H9 (cell line): ENCODE measurements at regions not wholly inside any gene's neighbourhood (a gene's known extent, or its start where the extent isn't known, plus 50 kb on each side); places are given as distances from the start of the nearest gene placed in this dataset.

Experiments used
- DNase-seq: peaks from one replicate; pipeline ENCODE4 v3.0.0-alpha.2; 2017
- H2AFZ ChIP-seq: one replicate; pipeline ENCODE4 v1.6.1; 2013; ENCODE audit warnings: mild to moderate bottlenecking, low read length, control low read depth, moderate library complexity
- H2AK5ac ChIP-seq: 2 replicates; pipeline ENCODE4 v1.6.1; 2013; ENCODE audit warnings: low read length, control low read depth, mixed read lengths; ENCODE audit not compliant: insufficient read length
- H2BK120ac ChIP-seq: one replicate; pipeline ENCODE4 v1.6.1; 2013; ENCODE audit warnings: low read depth, mild to moderate bottlenecking, low read length, control low read depth, inconsistent platforms; ENCODE audit not compliant: poor library complexity, severe bottlenecking
- H2BK12ac ChIP-seq: 2 replicates; pipeline ENCODE4 v1.6.1; 2013; ENCODE audit warnings: low read length, control low read depth, mixed read lengths, low read depth; ENCODE audit not compliant: insufficient read length
- H2BK15ac ChIP-seq: 2 replicates; pipeline ENCODE4 v1.6.1; 2013; ENCODE audit warnings: low read depth, low read length, control low read depth
- H2BK20ac ChIP-seq: one replicate; pipeline ENCODE4 v1.6.1; 2013; ENCODE audit warnings: low read depth, mild to moderate bottlenecking, low read length, control low read depth, inconsistent platforms; ENCODE audit not compliant: poor library complexity, severe bottlenecking
- H2BK5ac ChIP-seq: 2 replicates; pipeline ENCODE4 v1.6.1; 2013; ENCODE audit warnings: low read length, control low read depth, mixed read lengths; ENCODE audit not compliant: insufficient read length
- H3K14ac ChIP-seq: 2 replicates; pipeline ENCODE4 v1.6.1; 2013; ENCODE audit warnings: low read length, control low read depth; ENCODE audit not compliant: insufficient read depth
- H3K18ac ChIP-seq: 2 replicates; pipeline ENCODE4 v1.6.1; 2013; ENCODE audit warnings: low read depth, mild to moderate bottlenecking, mixed read lengths, low read length, control low read depth; ENCODE audit not compliant: insufficient read length
- H3K23ac ChIP-seq: 2 replicates; pipeline ENCODE4 v1.6.1; 2013; ENCODE audit warnings: low read length, control low read depth, mixed read lengths, low read depth; ENCODE audit not compliant: insufficient read length
- H3K23me2 ChIP-seq: 2 replicates; pipeline ENCODE4 v1.6.1; 2013; ENCODE audit warnings: low read depth, mild to moderate bottlenecking, mixed read lengths, low read length, control low read depth; ENCODE audit not compliant: insufficient read length, poor library complexity, severe bottlenecking
- H3K27ac ChIP-seq: 2 replicates; pipeline ENCODE4 v1.5.1; 2013; ENCODE audit warnings: low read length, control low read depth, mixed read lengths, low read depth; ENCODE audit not compliant: insufficient read length
- H3K27me3 ChIP-seq: 2 replicates; pipeline ENCODE4 v1.6.1; 2013; ENCODE audit warnings: low read length, control low read depth, inconsistent platforms; ENCODE audit not compliant: insufficient read depth
- H3K4ac ChIP-seq: 2 replicates; pipeline ENCODE4 v1.6.1; 2013; ENCODE audit warnings: low read depth, mild to moderate bottlenecking, control low read depth, inconsistent platforms, low read length, moderate library complexity
- H3K4me1 ChIP-seq: 2 replicates; pipeline ENCODE4 v1.6.1; 2013; ENCODE audit warnings: low read length, control low read depth, inconsistent platforms; ENCODE audit not compliant: insufficient read depth
- H3K4me2 ChIP-seq: 2 replicates; pipeline ENCODE4 v1.6.1; 2013; ENCODE audit warnings: low read length, control low read depth, mixed read lengths; ENCODE audit not compliant: insufficient read length, insufficient read depth
- H3K56ac ChIP-seq: 2 replicates; pipeline ENCODE4 v1.6.1; 2013; ENCODE audit warnings: low read depth, mild to moderate bottlenecking, mixed read lengths, low read length, control low read depth; ENCODE audit not compliant: insufficient read length
- H3K79me1 ChIP-seq: 2 replicates; pipeline ENCODE4 v1.6.1; 2013; ENCODE audit warnings: low read depth, mild to moderate bottlenecking, moderate library complexity, low read length, control low read depth, inconsistent platforms; ENCODE audit not compliant: insufficient read depth, poor library complexity, severe bottlenecking
- H3K79me2 ChIP-seq: 2 replicates; pipeline ENCODE4 v1.6.1; 2013; ENCODE audit warnings: low read length, control low read depth, inconsistent platforms; ENCODE audit not compliant: insufficient read depth
- H3K9ac ChIP-seq: 2 replicates; pipeline ENCODE4 v1.6.1; 2013; ENCODE audit warnings: low read length, control low read depth, mixed read lengths; ENCODE audit not compliant: insufficient read length; ENCODE audit errors: extremely low read depth
- H3K9me3 ChIP-seq: one replicate; pipeline ENCODE4 v1.6.1; 2013; ENCODE audit warnings: low read depth, low read length, inconsistent platforms; ENCODE audit not compliant: control insufficient read depth
- H3T11ph ChIP-seq: one replicate; pipeline ENCODE4 v1.6.1; 2013; ENCODE audit warnings: mild to moderate bottlenecking, low read length, control low read depth, inconsistent platforms
- H4K20me1 ChIP-seq: one replicate; pipeline ENCODE4 v1.6.1; 2013; ENCODE audit not compliant: control insufficient read depth, insufficient read length, insufficient read depth
- H4K5ac ChIP-seq: 2 replicates; pipeline ENCODE4 v1.6.1; 2013; ENCODE audit warnings: low read depth, mild to moderate bottlenecking, mixed read lengths, low read length, control low read depth; ENCODE audit not compliant: insufficient read length
- H4K8ac ChIP-seq: replicated peaks from 2 replicates; pipeline ENCODE4 v1.6.1; 2013; ENCODE audit warnings: low read length, control low read depth, mixed read lengths, low read depth; ENCODE audit not compliant: insufficient read length
- H4K91ac ChIP-seq: 2 replicates; pipeline ENCODE4 v1.6.1; 2013; ENCODE audit warnings: low read depth, mild to moderate bottlenecking, moderate library complexity, mixed read lengths, low read length, control low read depth; ENCODE audit not compliant: insufficient read length
- H3K27ac Mint-ChIP-seq, 3 experiments: 2 replicates in 2 of 3; 3 replicates in 1 of 3; pipeline ENCODE4 v1.8.0; 2020 to 2021; ENCODE audit warnings: mixed read lengths in 3 of 3, mild to moderate bottlenecking in 1 of 3, moderate library complexity in 1 of 3
- H3K27me3 Mint-ChIP-seq: 2 replicates; pipeline ENCODE4 v1.8.0; 2021; ENCODE audit warnings: low read depth, mild to moderate bottlenecking, moderate library complexity, mixed read lengths
- H3K36me3 Mint-ChIP-seq, 3 experiments: 2 replicates in 2 of 3; 3 replicates in 1 of 3; pipeline ENCODE4 v1.8.0; 2020 to 2021; ENCODE audit warnings: low read depth in 3 of 3, mixed read lengths in 3 of 3; ENCODE audit not compliant: insufficient read depth in 1 of 3
- H3K4me1 Mint-ChIP-seq, 2 experiments: 2 replicates each; pipeline ENCODE4 v1.8.0; 2020; ENCODE audit warnings: mixed read lengths in 2 of 2
- H3K4me3 Mint-ChIP-seq, 2 experiments: 2 replicates in 1 of 2; 3 replicates in 1 of 2; pipeline ENCODE4 v1.8.0; 2020 to 2021; ENCODE audit warnings: mild to moderate bottlenecking in 2 of 2, mixed read lengths in 2 of 2, moderate library complexity in 1 of 2
- H3K9me3 Mint-ChIP-seq, 2 experiments: 2 replicates in 1 of 2; 3 replicates in 1 of 2; pipeline ENCODE4 v1.8.0; 2020; ENCODE audit warnings: mild to moderate bottlenecking in 2 of 2, mixed read lengths in 2 of 2, moderate library complexity in 1 of 2
- WGBS: extraction: QIAGEN DNeasy Blood & Tissue Kit; methylation state at CpG from one replicate; pipeline ENCODE4 v1.1.7; 2013; ENCODE audit warnings: missing lambda C conversion rate, low lambda C conversion rate, mixed read lengths; ENCODE audit not compliant: insufficient read length; ENCODE audit errors: extremely low coverage; 5-methylcytosine and 5-hydroxymethylcytosine counted together
- TF ChIP-seq, protein P1 (sequence below): fragments of 200-600 bp; sonication (generic); conservative IDR thresholded peaks from 3 replicates; pipeline ENCODE4 v1.8.0; 2021; ENCODE audit warnings: antibody characterized with exemption, mild to moderate bottlenecking

- no peak overlapping the region for H3K4me2 ChIP-seq
- peaks cover 7 to 19% of the 10 kb centered on the region in 2 experiments for H3K4me1 Mint-ChIP-seq
These were observed 200.0 kb downstream of the MATN1 start for GRCh38 chr1:30523055-30524020.

More at GRCh38 chr1:30523055-30524020, 200.0 kb downstream of the MATN1 start:
- Histone ChIP-seq H3K4ac (no peak overlapping the region), H3K27me3 (no peaks in the 10 kb centered on the region), H3K9ac (no peak overlapping the region), H3K79me2 (no peaks in the 10 kb centered on the region), H3K23me2 (no peaks in the 10 kb centered on the region), H2BK20ac (no peak overlapping the region), H4K8ac (no peak overlapping the region), H4K20me1 (no peaks in the 10 kb centered on the region), H2BK15ac (no peak overlapping the region), H3K14ac (no peak overlapping the region), H2BK12ac (no peak overlapping the region), H3K18ac (no peak overlapping the region), H3K23ac (no peak overlapping the region), H2AK5ac (no peak overlapping the region), H3K9me3 (no peaks in the 10 kb centered on the region), H3K4me1 (no peaks in the 10 kb centered on the region), H3K56ac (no peak overlapping the region), H3K27ac (no peak overlapping the region), H4K5ac (no peak overlapping the region), H3K79me1 (no peaks in the 10 kb centered on the region), H3T11ph (no peak overlapping the region), H2AFZ (no peak overlapping the region), H2BK120ac (no peak overlapping the region), H2BK5ac (no peak overlapping the region), H4K91ac (no peak overlapping the region)
- H3K9me3 Mint-ChIP-seq, result no peaks in the 10 kb centered on the region
- no CpG with 5 or more reads among the region's 5 CpGs for WGBS
- H3K4me3 Mint-ChIP-seq, result no peak overlapping the region
- TF ChIP-seq, protein P1, sequence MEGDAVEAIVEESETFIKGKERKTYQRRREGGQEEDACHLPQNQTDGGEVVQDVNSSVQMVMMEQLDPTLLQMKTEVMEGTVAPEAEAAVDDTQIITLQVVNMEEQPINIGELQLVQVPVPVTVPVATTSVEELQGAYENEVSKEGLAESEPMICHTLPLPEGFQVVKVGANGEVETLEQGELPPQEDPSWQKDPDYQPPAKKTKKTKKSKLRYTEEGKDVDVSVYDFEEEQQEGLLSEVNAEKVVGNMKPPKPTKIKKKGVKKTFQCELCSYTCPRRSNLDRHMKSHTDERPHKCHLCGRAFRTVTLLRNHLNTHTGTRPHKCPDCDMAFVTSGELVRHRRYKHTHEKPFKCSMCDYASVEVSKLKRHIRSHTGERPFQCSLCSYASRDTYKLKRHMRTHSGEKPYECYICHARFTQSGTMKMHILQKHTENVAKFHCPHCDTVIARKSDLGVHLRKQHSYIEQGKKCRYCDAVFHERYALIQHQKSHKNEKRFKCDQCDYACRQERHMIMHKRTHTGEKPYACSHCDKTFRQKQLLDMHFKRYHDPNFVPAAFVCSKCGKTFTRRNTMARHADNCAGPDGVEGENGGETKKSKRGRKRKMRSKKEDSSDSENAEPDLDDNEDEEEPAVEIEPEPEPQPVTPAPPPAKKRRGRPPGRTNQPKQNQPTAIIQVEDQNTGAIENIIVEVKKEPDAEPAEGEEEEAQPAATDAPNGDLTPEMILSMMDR, result no peak
- peaks cover 7% of the 10 kb centered on the region for H3K27me3 Mint-ChIP-seq
- H3K27ac Mint-ChIP-seq, result no peak overlapping the region
- H3K36me3 Mint-ChIP-seq, result no peaks in the 10 kb centered on the region
- DNase-seq, result no peak
